Sciatic nerve (tissue), 2 donors: ENCODE measurements at regions not wholly inside any gene's neighbourhood (a gene's known extent, or its start where the extent isn't known, plus 50 kb on each side); places are given as distances from the start of the nearest gene placed in this dataset.

Source experiments
- ATAC-seq: fragments of 200-7000 bp; cut with Tn5 transposase; one replicate; pipeline ENCODE4 v1.9.1; 2020; ENCODE audit warnings: mild to moderate bottlenecking, moderate library complexity
- DNase-seq: peaks from one replicate; pipeline ENCODE4 v3.0.0-alpha.2; 2020; ENCODE audit warnings: low spot score
- intact Hi-C: fragments of 100-400 bp; cut with DNase I; formaldehyde crosslinking; loops from one replicate; pipeline ENCODE4 v1.14.2; 2022
- donor health status: DM: no; HTN: no; CAD: no.
- donor health status: DM: no; HTN: no; CAD: no.

DNA sequence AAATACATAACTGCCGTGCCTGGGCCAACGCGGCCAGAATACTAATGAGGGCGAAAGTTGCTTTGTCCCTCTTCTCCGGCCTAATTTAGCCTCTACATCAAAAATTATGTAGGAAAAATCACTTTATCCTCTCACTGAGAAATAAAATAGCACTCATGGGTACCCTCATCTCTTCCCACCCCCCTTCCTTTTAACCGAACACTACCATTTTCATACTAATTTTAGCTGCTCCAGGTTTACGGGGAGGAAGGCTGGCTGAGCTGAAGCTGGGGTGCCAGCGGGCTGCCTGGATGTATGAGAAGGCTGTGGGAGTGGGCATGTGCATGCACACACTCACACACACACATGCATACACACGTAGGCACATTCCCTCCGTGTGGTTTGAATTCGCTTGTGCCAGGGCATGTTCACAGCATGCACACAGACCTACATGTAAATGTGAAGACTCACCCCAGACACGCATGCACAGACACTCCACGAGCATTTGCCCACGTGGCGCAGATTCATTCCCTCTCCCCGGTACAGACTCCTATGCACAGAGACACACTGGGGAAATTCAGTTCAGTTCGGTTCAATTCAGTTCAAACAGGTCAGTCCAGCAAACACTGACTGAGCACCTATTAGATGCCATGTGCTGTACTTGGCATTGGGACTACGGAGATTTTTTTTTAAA lies 145.1 kb downstream of the MRM1 start:
- intact Hi-C loops = no loop called here
- no peak for ATAC-seq

DNA sequence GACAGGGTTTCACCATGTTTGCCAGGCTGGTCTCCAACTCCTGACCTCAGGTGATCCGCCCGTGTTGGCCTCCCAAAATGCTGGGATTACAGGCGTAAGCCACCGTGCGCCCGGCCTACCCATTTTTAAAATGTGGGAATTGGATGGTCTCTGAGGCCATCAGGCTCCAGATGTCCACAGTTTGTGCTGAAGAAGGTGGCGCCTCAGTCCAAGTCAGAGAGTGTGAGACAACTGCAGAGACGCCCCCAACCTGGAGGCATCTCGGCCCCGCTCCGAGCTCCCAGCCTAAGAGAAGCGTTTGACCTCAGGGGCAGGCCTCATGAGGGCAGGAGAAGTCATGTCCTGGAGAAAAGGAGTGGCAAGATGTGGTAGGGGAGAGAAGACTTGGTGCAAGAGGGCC lies 146.5 kb downstream of the MRM1 start:
- ATAC-seq (no peak), DNase-seq (no peak)
- intact Hi-C loops = no loop called here

More for the DNA sequence above, 145.1 kb downstream of the MRM1 start:
- DNase-seq = no peak

DNA sequence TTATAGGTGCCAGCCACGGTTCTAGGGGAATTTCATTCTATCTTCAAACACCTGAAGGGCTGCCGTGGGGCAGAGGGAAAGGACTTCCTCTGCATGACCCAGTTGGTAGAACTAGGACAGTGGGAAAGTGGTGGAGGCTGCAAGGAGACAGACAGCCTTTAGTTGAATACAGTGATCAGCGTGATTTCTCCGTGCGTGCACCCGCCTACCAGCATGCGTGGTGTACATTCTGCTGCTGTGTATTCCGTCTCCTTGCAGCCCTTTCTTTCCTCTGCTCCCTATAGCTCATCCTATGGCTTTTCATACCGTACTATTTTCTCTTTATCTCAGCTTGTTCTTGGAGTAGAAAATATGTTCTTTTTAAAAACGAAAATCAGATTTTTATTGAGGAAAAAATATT lies 146.9 kb downstream of the MRM1 start:
- intact Hi-C loops = no loop called here
- no peak for ATAC-seq

DNA sequence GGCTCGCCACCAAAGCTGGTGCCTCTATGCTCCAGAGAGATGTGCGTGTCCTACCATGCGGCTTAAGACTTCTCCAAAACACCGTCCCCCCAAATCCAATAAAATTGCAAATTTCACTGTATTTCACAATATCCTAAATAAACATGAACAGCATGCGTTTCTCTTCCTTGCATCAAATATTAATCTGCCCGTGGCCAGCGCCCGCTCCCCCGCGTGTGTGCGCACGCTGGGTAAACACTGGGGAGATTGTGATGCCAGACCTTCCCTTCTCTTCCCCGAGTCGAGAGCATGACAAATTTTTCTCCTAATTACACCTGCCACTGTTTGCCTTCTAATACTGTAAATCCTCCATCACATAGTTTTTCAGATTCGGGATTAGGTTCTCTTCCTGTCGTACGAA lies 148.1 kb downstream of the MRM1 start:
- ATAC-seq (no peak), DNase-seq (no peak)
- intact Hi-C loops = no loop called here

More for the DNA sequence above, 146.9 kb downstream of the MRM1 start:
- DNase-seq = no peak

DNA sequence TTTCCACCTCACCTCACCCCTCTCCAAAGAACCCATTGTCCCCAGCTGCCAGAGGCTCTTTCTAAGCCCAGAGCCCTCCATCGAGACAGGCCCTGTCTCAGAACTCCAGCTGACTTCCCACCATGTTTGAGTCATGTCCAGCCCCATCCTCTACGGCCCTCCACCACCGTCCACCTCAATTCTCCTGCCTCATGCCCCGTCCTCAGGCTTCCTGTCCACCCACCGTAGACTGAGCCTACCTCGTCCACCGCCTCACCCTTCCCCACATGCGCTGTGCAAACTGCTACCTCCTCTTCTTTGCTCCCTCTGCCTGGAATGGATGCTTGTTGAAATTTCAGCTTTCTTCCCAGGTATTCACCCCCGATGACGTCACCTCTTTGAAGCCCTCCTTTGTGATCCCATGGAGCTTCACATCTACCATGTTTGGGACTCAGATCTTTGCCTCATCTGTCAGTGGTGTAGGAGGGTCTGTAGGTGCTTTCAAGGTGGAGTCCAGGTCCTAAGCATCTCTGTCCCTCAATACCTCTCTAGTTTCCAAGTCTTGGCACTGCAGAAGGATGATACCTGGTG lies 149.0 kb downstream of the MRM1 start:
- ATAC-seq (no peak), DNase-seq (no peak)
- intact Hi-C loops = loop anchor here (10.0 kb wide), 1 partner anchor 76 kb away; no protein-coding TSS in a partner anchor

DNA sequence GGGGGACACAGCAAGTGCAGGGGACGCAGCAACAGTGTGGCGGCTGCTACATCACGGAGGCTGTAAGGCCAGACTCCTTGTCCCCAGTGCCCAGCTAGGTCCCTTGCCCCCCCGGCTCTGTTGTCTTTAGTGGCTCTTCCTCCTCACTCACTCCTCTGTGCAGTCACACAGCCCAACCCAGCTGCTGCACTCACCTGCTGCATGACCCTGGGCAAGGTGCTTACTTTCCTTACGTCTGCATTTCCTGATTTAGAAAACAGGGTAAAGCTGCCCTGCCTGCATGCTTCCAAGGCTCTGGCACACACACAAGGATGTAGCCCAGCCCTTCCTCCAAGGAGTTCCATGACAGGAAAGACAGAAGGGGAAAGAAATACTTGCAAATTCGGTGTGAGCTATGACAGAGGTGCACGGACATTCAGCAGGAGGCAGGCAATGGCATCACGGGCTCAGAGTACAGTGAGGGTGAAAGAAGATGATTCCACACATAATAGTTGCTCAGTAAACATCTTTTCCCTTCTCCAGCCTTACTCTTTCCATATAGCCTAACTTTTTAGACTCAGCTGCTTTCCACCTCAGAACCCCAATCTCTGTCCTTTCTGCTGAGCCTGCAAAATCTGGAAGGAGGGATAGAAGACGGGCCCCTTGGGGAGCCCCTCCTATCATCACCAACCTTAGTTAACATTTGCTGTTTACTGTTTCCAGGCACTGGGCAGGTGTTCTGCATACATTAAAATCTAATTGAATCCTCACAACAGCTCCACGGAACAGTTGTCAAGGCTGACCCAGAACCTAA lies 150.9 kb downstream of the MRM1 start:
- no peak for DNase-seq
- ATAC-seq = no peak
- intact Hi-C loops = loop anchor here (10.0 kb wide), 1 partner anchor 77 kb away; no protein-coding TSS in a partner anchor

DNA sequence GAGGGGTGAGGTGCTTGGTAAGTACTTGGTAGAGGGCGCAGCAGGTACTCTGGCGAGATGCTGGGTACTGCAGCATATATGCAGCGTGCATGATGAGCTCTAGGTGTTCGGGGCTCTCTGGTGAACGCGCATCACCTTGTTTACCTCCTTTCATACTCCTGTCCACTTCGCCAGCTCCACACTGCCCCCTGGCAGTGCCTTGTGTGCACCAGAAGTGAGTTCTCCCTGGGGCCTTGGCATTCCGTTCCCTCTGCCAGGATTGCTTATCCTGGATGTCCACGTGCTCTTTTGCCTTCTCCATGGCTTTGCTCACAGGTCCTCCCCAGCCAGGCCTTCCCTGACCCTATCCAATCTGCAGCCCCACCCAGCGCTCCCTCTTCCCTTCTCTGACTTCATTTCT lies 154.2 kb downstream of the MRM1 start:
- DNase-seq = no peak
- intact Hi-C loops = loop anchor here (10.0 kb wide), 1 partner anchor 81 kb away; no protein-coding TSS in a partner anchor
- ATAC-seq = no peak

DNA sequence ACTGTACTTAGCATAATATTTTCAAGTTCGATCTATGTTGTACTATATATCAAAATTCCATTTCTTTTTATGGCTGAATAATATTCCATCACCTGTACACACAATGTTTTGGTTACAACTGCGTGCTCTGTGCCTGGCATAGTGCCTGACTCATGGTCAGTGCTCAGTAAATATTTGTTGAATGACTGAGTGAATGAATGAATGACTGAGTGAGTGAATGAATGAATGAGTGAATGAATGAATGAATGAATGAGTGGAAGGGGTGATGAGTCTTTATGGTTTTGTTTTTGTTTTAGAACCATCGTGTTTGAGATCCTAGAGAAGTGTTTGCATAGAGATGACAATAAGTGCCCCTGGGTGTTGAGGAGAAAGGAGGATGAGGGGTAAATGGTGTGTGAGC lies 155.3 kb downstream of the MRM1 start:
- DNase-seq (no peak), ATAC-seq (no peak)
- intact Hi-C loops = loop anchor here (10.0 kb wide), 1 partner anchor 82 kb away; no protein-coding TSS in a partner anchor

DNA sequence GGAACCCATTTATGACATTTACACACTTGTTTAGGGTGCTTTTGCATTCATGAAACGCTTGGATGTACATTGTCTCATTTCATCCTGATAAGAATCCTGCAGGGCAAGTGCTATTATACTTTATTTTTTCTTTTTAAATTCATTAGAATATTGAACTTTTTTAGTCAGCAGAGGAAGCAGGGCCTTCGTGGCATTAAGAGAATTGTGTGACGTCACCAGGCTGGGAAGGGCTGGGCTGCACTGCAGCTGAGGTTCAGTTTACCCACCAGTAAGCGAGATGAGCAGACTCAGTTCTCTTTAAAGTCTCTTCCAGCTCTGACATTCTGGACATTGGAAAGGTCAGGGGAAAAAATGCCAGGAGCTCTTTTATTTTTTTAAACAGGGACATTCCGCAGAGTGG lies 159.0 kb downstream of the MRM1 start:
- intact Hi-C loops = no loop called here
- ATAC-seq = no peak
- no peak for DNase-seq

DNA sequence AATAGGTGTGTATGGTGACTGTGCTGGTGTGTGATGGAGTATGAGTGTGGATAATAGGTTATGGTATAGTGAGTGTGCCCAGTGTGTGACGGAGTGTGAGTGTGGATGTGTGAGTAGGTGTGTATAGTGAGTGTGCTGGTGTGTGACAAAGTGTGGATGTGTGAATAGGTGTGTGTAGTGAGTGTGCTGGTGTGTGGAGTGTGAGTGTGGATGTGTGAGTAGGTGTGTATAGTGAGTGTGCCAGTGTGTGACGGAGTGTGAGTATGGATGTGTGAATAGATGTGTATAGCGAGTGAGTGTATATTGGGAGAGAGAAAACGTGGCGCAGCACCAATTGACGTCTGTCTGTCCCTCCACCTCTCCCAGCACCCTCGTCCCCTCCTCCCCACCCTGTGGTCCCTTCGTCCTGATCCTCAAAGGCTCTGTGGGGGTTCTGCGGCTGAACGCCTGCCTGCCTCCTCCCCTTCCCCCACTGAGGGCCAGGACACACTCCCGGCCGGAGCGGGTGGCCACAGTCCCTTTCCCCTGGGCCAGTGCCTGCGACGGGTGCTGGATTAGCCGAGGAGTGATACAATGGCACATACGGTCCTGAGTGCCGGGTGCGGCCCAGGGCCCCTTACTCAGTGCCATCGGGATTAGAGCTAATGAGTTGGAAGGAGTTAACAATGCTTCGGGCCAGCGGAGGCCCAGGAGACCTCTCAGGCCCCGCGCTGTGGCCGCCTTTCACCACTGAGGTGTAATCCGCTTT lies 160.0 kb downstream of the MRM1 start:
- intact Hi-C loops = no loop called here
- no peak for ATAC-seq
- no peak for DNase-seq

DNA sequence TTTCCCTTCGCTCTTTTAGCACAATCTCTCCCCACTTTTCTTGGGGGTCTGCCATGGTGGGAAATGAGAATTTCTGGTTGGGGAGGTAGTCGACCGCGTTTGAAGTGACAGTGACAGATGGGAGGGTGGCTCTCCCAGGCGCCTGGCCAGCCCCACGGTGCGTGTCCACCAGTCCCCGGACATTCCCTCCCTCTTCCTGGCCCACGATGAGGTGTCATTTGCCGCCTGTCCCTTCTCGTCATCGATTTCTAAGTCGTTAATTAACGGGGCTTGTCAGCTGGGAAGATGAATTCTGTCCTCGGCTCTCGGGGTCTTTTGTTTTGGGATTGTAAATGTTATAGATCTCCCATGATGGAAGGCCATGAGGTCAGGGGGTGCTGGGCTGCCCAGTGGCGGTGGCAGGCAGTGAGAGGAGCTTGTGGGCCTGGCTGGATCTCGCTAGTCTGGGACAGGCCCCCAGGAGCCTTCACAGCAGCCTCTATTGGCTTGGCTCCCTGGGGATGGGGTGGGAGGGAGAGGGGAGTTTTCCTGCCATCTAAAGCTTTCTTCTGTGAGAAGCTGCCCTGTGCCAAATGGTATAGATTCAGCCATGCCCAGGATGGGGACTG lies 164.2 kb downstream of the MRM1 start:
- intact Hi-C loops = no loop called here
- ATAC-seq (no peak), DNase-seq (no peak)

DNA sequence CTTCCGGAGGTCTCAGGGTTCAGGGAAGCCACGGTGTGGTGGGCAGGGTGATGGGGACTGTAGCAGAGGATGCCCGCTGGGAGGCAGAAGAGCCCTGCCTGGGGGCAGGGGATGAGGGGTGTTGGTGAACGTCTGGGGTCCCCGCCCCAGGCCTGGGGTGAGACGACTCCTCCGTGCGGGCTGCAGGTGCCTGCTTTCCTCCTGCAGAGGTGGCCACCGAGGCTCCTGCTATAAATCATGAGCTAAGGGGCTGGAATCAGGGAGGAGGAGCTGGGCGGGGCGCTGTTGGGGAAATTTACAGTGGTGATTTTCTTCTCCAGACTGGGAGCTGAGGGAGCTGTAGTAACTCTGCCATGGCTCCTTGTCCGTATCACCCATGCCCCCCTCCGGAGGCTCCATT lies 167.0 kb downstream of the MRM1 start:
- ATAC-seq (no peak), DNase-seq (no peak)
- intact Hi-C loops = no loop called here

DNA sequence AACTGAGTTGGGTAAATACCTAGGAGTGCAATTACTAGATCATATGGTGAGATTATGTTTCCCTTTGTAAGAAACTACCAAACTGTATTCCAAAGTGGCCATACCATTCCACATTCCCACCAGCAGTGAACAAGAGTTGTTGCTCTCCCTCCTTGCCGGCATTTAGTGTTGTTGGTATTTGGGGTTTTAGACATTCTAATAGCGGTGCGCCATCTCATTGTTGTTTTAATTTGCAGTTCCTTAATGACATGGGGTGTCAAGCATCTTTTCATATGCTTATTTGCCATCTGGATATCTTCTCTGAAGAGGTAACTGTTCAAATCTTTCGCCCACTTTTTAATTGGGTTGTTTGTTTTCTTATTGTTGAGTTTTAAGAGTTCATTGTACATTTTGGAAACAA lies 164.2 kb upstream of the LHX1 start:
- no peak for ATAC-seq
- intact Hi-C loops = no loop called here
- DNase-seq = no peak

DNA sequence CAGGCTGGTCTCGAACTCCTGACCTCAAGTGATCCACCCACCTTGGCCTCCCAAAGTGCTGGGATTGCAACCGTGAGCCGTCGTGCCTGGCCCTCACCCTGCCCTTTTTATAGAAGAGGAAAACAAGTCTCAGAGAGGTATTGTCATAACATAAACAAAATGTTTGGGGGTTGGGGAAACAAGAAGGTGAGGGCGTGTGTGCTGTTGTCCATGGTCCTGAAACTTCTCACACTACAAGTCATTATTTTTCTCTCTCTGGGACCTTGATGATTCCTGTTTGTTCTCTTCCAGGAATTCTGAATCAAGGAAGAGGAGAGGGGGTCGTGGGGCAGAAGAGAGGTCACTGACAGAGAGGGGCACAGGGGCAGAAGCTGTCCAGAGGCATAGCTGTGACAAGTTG lies 160.2 kb upstream of the LHX1 start:
- no peak for DNase-seq
- no peak for ATAC-seq
- intact Hi-C loops = no loop called here

DNA sequence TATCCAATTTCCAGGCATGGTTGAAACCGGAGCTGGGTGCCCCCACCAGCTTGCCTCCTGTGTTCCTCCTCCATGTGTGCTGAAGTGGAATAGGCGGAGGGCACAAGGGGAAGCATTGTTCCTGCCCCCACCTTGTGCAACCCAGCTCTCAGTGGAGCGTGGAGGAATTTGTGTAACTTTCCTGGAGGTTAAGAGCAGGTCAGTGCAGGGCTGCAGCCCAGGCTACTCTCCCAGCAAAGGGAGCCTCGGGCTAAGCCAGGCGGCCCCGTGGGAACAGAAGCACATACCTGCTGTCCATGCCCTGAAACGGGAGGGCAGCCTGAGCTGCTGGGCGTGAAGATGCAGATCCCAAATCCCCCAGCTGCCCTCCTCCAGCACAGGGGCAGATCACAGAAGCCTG lies 158.8 kb upstream of the LHX1 start:
- DNase-seq (no peak), ATAC-seq (no peak)
- intact Hi-C loops = no loop called here

DNA sequence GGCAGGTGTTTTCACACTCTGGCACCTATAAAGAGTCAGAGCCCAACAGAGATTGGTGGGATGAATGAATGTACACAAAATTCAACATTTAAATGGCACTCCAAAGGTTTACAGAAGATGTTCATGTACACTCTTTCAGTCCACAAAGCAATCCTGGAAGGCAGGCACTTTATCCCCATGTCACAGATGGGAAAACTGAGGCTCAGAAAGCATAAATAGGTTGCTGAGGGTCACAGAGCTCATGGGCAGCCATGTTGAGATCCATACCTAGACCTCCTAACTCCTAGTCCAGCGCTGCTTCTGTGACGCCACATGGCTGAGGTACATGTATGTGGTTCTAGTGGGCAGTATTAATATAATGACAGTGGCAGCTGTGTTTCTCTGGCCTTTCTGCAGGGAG lies 157.7 kb upstream of the LHX1 start:
- DNase-seq (no peak), ATAC-seq (no peak)
- intact Hi-C loops = no loop called here

DNA sequence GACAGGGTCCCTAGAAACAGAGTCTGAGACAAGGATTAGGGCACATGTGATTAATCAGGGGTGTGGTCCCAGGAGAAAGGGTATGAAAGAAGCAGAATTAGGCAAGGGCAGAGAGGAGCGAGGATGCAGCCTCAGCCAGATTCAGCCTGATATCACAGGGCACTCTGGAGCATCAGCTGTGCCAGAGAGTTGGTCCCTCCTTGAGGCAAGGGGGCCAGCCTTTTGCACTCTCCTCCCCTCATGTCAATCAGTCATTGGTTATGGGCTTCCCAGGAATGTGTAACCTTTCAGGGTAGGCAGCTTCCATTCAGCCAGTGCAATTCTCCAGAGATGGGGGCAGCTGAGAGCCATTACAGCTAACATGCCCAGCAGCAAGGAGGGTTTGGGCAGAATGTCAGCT lies 152.6 kb upstream of the LHX1 start:
- no peak for ATAC-seq
- intact Hi-C loops = no loop called here

DNA sequence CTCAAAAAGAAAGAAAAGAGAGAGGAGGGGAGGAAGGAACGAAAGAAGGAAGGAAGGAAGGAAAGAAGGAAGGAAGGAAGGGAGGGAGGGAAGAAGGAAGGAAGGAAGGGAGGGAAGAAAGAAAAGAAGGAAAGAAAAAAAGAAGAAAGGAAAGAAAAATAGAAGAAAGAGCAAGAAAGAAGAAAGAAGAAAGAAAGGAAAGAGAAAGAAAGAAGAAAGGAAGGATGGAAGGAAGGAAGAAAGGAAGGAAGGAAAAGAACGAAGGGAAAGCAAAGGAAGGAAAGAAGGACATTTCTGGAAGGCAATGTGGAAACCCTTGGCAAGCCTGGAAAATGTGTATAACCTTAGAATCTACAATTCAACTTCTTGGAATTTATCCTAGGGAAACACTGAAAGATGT lies 150.4 kb upstream of the LHX1 start:
- intact Hi-C loops = no loop called here
- ATAC-seq (no peak), DNase-seq (no peak)

More for the DNA sequence above, 152.6 kb upstream of the LHX1 start:
- no peak for DNase-seq
